ENCODE measurements at regions not wholly inside any gene's neighbourhood (a gene's known extent, or its start where the extent isn't known, plus 50 kb on each side); places are given as distances from the start of the nearest gene placed in this dataset.

GRCh38 chr19:30908262-30908771, 440.9 kb downstream of the TSHZ3 start (continued):
- TF ChIP-seq ATOH8 (CRISPR knock-in tag; IDR thresholded peaks at IDR 0.05; ENCODE audit: low read depth) (no peak), POLR2A (IDR thresholded peaks at IDR 0.05; ENCODE audit: low read length) (no peak)

- no peak overlapping the region for H3K27ac ChIP-seq
- H3K9me3 ChIP-seq = peaks cover 6% of the 10 kb centered on the region; the same call in 1 of the 3 replicates
- no peak for ATAC-seq
- no peak overlapping the region for H3K4me2 ChIP-seq
- FAIRE-seq = no peak
- no peak overlapping the region for H3K4me3 ChIP-seq
- TF ChIP-seq RNF2 (IDR thresholded peaks at IDR 0.05; ENCODE audit: borderline replicate concordance, low read depth) (no peak), RCOR1 (IDR thresholded peaks at IDR 0.05; ENCODE audit: low read depth, low read length) (no peak), NR3C1 (IDR thresholded peaks at IDR 0.05) (no peak), RAD21 (conservative IDR thresholded peaks at IDR 0.05 in 1 of 2, IDR thresholded peaks at IDR 0.05 in 1 of 2) (no peak), POLR2AphosphoS2 (conservative IDR thresholded peaks at IDR 0.05; ENCODE audit: low read length) (no peak), ZFP36 (IDR thresholded peaks at IDR 0.05; ENCODE audit: borderline replicate concordance, partially characterized antibody) (no peak), HOXB13 (CRISPR knock-in tag; IDR thresholded peaks at IDR 0.05; ENCODE audit: low read depth) (no peak), KDM5A (IDR thresholded peaks at IDR 0.05) (no peak), MAZ (IDR thresholded peaks at IDR 0.05; ENCODE audit: borderline replicate concordance, low read depth, low read length) (no peak), JUNB (IDR thresholded peaks at IDR 0.05) (no peak), EHF (CRISPR knock-in tag; IDR thresholded peaks at IDR 0.05) (no peak), MAFK (IDR thresholded peaks at IDR 0.05; ENCODE audit: partially characterized antibody) (no peak), ZSCAN20 (CRISPR knock-in tag; IDR thresholded peaks at IDR 0.05) (no peak), HOXA7 (CRISPR knock-in tag; IDR thresholded peaks at IDR 0.05) (no peak), ZNF302 (CRISPR knock-in tag; IDR thresholded peaks at IDR 0.05) (no peak), NFE2L2 (conservative IDR thresholded peaks at IDR 0.05; ENCODE audit: low read length) (no peak)
- no peak for DNase-seq (ENCODE audit: low read depth in 1 of 2, low spot score in 1 of 2)
- ChIA-PET CTCF (no interaction called here), POLR2A (no interaction called here)
- no peaks in the 10 kb centered on the region for H3K4me1 ChIP-seq
- WGBS (ENCODE audit: missing lambda C conversion rate) = 52% methylated on average over 8 of the region's 8 CpGs
Measured at GRCh38 chr19:30906871-30907270, 442.4 kb downstream of the TSHZ3 start.

- H3K4me3 ChIP-seq = no peak overlapping the region
- no peak for FAIRE-seq
- ChIA-PET POLR2A (no interaction called here), CTCF (no interaction called here)
- ATAC-seq = no peak
- 23% methylated on average over 3 of the region's 3 CpGs for WGBS (ENCODE audit: missing lambda C conversion rate)
- H3K4me2 ChIP-seq = no peak overlapping the region
- TF ChIP-seq SREBF2 (IDR thresholded peaks at IDR 0.05) (no peak), MYC (IDR thresholded peaks at IDR 0.05; ENCODE audit: borderline replicate concordance, low read length) (no peak), CBX8 (IDR thresholded peaks at IDR 0.05) (no peak), ELK1 (IDR thresholded peaks at IDR 0.05; ENCODE audit: low read depth, low read length) (no peak), RAD21 (conservative IDR thresholded peaks at IDR 0.05 in 1 of 2, IDR thresholded peaks at IDR 0.05 in 1 of 2) (no peak), MAZ (IDR thresholded peaks at IDR 0.05; ENCODE audit: borderline replicate concordance, low read depth, low read length) (no peak), PBX3 (IDR thresholded peaks at IDR 0.05) (no peak), RNF2 (IDR thresholded peaks at IDR 0.05; ENCODE audit: borderline replicate concordance, low read depth) (no peak), HMGXB4 (CRISPR knock-in tag; IDR thresholded peaks at IDR 0.05; ENCODE audit: borderline replicate concordance) (no peak), CHD4 (IDR thresholded peaks at IDR 0.05; ENCODE audit: borderline replicate concordance) (no peak), HES2 (IDR thresholded peaks at IDR 0.05) (no peak), E2F6 (IDR thresholded peaks at IDR 0.05; ENCODE audit: borderline replicate concordance, low read depth) (no peak), JUN (IDR thresholded peaks at IDR 0.05) (no peak), MAX (IDR thresholded peaks at IDR 0.05) (no peak)
- H3K4me1 ChIP-seq = no peaks in the 10 kb centered on the region
- no peak overlapping the region for H3K27ac ChIP-seq
- peaks cover 6% of the 10 kb centered on the region; the same call in 1 of the 3 replicates for H3K9me3 ChIP-seq
- no peak for DNase-seq (ENCODE audit: low read depth in 1 of 2, low spot score in 1 of 2)
Measured at GRCh38 chr19:30900051-30900450, 449.2 kb downstream of the TSHZ3 start.
